Esophagus squamous epithelium (tissue), 4 donors: ENCODE measurements at regions not wholly inside any gene's neighbourhood (a gene's known extent, or its start where the extent isn't known, plus 50 kb on each side); places are given as distances from the start of the nearest gene placed in this dataset.

Experiments used
- CTCF ChIP-seq, 6 experiments: fragments of 450-650 bp in 4 of 6; fragments of 200-600 bp in 2 of 6; sonication (generic) in 2 of 6; IDR thresholded peaks; one replicate each; pipeline ENCODE4 v1.5.1; 2016 to 2019; ENCODE audit warnings: antibody characterized with exemption in 6 of 6, mild to moderate bottlenecking in 4 of 6, moderate library complexity in 4 of 6
- POLR2A ChIP-seq, 4 donors: fragments of 450-650 bp; IDR thresholded peaks; one replicate each; pipeline ENCODE4 v1.6.1; 2017; ENCODE audit warnings: antibody characterized with exemption in 4 of 4, mild to moderate bottlenecking in 4 of 4, moderate library complexity in 3 of 4

- TF ChIP-seq CTCF (IDR thresholded peaks at IDR 0.05) (no peak), POLR2A (IDR thresholded peaks at IDR 0.05) (no peak)
These were observed 70.2 kb downstream of the HRH4 start for GRCh38 chr18:24530630-24531111.
